NB4 (cell line): ENCODE measurements at regions not wholly inside any gene's neighbourhood (a gene's known extent, or its start where the extent isn't known, plus 50 kb on each side); places are given as distances from the start of the nearest gene placed in this dataset.

Source experiments
- CTCF ChIP-seq: IDR thresholded peaks from one replicate; pipeline ENCODE4 v1.5.1; 2012; ENCODE audit warnings: low read depth, low read length
- MYC ChIP-seq: IDR thresholded peaks from 2 replicates; pipeline ENCODE4 v1.6.1; 2011; ENCODE audit warnings: low read depth, low read length
- POLR2A ChIP-seq: IDR thresholded peaks from 2 replicates; pipeline ENCODE4 v1.6.1; 2011; ENCODE audit warnings: mild to moderate bottlenecking; ENCODE audit not compliant: insufficient read length; ENCODE audit errors: extremely low read depth

GRCh38 chr4:143083756-143084472 lies 100.8 kb upstream of the USP38 start:
- TF ChIP-seq POLR2A, result no peak
- no peak for TF ChIP-seq MYC
- no peak for TF ChIP-seq CTCF
